Transverse colon (tissue), 4 donors: ENCODE measurements at regions not wholly inside any gene's neighbourhood (a gene's known extent, or its start where the extent isn't known, plus 50 kb on each side); places are given as distances from the start of the nearest gene placed in this dataset.

ENCODE experiments used
- DNase-seq: peaks from one replicate; pipeline ENCODE4 v3.0.0-alpha.2; 2019
- H3K27ac ChIP-seq, 4 donors: fragments of 200-600 bp; sonication (generic); 2 replicates each; pipeline ENCODE4 v1.5.1; 2016 to 2018; ENCODE audit warnings: inconsistent platforms in 4 of 4
- H3K27me3 ChIP-seq: fragments of 200-600 bp; sonication (generic); 2 replicates; pipeline ENCODE4 v1.5.1; 2017; ENCODE audit warnings: inconsistent platforms
- H3K36me3 ChIP-seq, 4 donors: fragments of 200-600 bp; sonication (generic); 2 replicates each; pipeline ENCODE4 v1.5.1; 2017 to 2019; ENCODE audit warnings: inconsistent platforms in 4 of 4
- H3K4me1 ChIP-seq, 4 donors: fragments of 200-600 bp; sonication (generic); 2 replicates each; pipeline ENCODE4 v1.5.1; 2017 to 2020; ENCODE audit warnings: inconsistent platforms in 4 of 4
- H3K4me3 ChIP-seq, 4 donors: fragments of 200-600 bp; sonication (generic); 1 replicate in 1 of 4; 2 replicates in 3 of 4; pipeline versions ENCODE4 v1.5.1 to v1.6.1; 2017 to 2019; ENCODE audit warnings: inconsistent platforms in 4 of 4
- H3K9me3 ChIP-seq, 2 donors: fragments of 200-600 bp; sonication (generic); 2 replicates each; pipeline ENCODE4 v1.5.1; 2017 to 2019; ENCODE audit warnings: inconsistent platforms in 2 of 2
- EP300 ChIP-seq: sonication (generic); formaldehyde crosslinking; IDR thresholded peaks from one replicate; pipeline ENCODE4 v1.6.1; 2017; ENCODE audit warnings: antibody characterized with exemption, low read depth
- POLR2A ChIP-seq: fragments of 450-650 bp; IDR thresholded peaks from one replicate; pipeline ENCODE4 v1.6.1; 2016; ENCODE audit warnings: antibody characterized with exemption, mild to moderate bottlenecking, moderate library complexity
- POLR2AphosphoS5 ChIP-seq, 3 donors: sonication (generic); formaldehyde crosslinking; IDR thresholded peaks; one replicate each; pipeline ENCODE4 v1.6.1; 2016; ENCODE audit warnings: antibody characterized with exemption in 3 of 3
- WGBS, 2 donors: methylation state at CpG; one replicate each; pipeline ENCODE4 v1.1.5; 2018; ENCODE audit warnings: low coverage in 1 of 2; 5-methylcytosine and 5-hydroxymethylcytosine counted together
- in situ Hi-C, 4 donors: fragments of 200-750 bp; cut with MboI; loops; one replicate each; pipeline versions ENCODE4 v1.15.0 to v1.15.1; 2017; ENCODE audit warnings: low sequenced_read_pairs in 3 of 4, low pct_ligation_motif_present in 1 of 4, low pct_unique_long_range_greater_than_20kb in 1 of 4
- intact Hi-C: fragments of 100-400 bp; cut with DNase I; formaldehyde crosslinking; loops from one replicate; pipeline ENCODE4 v1.15.1; 2023; ENCODE audit warnings: low total_unique reads
- TF ChIP-seq, protein P1 (sequence below), 5 experiments: fragments of 200-600 bp in 3 of 5; fragments of 450-650 bp in 2 of 5; sonication (generic) in 3 of 5; IDR thresholded peaks; 1 replicate in 2 of 5; 2 replicates in 3 of 5; pipeline ENCODE4 v1.5.1; 2016 to 2017; ENCODE audit warnings: antibody characterized with exemption in 5 of 5, inconsistent platforms in 3 of 5, mild to moderate bottlenecking in 2 of 5, moderate library complexity in 1 of 5

DNA sequence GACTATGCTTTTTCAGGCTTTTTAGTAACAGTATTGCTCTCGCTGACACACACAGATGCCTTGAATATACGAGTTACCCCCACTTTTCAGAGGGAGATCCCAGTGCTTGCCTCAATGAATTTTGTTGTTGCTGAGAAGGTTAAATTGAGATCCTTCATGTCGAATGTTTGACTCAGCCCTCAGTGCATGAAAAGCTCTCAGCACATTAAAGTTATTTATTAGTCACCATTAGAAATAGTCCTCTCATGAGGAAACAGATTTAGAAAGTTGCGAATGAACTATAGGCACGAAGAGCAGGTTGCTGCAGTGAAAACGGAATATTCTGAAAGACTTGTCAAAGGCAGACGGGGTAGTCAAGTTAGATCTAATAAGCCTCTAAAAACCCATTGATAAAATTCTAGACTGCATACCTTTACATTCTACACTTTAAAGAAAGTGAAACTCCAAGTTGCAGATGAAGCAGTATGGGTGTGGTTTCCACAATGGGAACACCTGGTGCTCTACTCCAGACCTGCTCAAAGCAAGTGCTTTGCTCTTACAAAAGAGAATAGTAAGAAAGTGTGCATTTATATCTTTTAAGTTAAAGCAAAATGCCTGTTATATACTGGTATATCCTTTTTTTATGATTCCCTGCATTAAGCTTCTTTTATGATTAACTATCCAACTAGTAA, 238.1 kb downstream of the MAF start:
- DNase-seq: no peak
- TF ChIP-seq POLR2A (no peak), EP300 (no peak), POLR2AphosphoS5 (IDR thresholded peaks at IDR 0.05) (no peak)
- TF ChIP-seq, protein P1, sequence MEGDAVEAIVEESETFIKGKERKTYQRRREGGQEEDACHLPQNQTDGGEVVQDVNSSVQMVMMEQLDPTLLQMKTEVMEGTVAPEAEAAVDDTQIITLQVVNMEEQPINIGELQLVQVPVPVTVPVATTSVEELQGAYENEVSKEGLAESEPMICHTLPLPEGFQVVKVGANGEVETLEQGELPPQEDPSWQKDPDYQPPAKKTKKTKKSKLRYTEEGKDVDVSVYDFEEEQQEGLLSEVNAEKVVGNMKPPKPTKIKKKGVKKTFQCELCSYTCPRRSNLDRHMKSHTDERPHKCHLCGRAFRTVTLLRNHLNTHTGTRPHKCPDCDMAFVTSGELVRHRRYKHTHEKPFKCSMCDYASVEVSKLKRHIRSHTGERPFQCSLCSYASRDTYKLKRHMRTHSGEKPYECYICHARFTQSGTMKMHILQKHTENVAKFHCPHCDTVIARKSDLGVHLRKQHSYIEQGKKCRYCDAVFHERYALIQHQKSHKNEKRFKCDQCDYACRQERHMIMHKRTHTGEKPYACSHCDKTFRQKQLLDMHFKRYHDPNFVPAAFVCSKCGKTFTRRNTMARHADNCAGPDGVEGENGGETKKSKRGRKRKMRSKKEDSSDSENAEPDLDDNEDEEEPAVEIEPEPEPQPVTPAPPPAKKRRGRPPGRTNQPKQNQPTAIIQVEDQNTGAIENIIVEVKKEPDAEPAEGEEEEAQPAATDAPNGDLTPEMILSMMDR (IDR thresholded peaks at IDR 0.05): no peak
- WGBS, 2 donors: 53 to 73% methylated on average over 6 to 7 of the region's 7 CpGs

DNA sequence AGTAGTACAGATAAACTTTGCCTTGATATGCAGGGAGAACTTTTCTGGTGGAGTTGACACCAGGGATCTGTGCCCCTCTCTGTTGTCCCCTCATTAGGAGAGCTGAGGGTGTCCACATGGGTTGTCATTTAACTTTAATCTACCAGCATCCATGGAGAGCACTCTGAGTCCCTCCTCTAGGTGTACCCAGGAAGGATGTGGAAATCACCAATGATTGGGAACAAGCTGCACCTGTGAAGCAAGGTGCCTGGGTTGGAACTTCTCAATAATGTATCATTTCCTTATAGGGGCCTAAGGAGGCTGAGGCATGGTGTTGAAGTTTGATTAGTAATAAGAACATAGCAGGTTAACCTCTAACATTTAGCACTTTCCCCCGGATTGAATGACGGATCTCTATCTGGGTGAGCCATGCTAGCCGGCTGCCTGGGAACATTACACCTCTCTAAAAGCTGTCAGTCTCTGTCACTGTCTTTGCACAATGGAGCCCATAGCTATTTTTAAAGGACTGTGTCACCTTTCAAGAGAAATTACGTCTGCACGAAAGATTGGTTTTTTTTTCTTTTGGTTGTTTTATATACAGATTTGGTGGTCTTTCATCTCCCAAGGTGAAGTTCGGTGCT, 239.3 kb downstream of the MAF start:
- TF ChIP-seq POLR2A: no peak
- TF ChIP-seq POLR2AphosphoS5 (IDR thresholded peaks at IDR 0.05): no peak
- TF ChIP-seq EP300: no peak
- TF ChIP-seq, protein P1 (IDR thresholded peaks at IDR 0.05): no peak
- 92 to 94% methylated on average over 4 to 6 of the region's 6 CpGs for WGBS, 2 donors
- no peak overlapping the region for H3K4me3 ChIP-seq
- DNase-seq: no peak
- in situ Hi-C loops (no loop called here), intact Hi-C loops (no loop called here)
- H3K9me3 ChIP-seq: no peaks in the 10 kb centered on the region
- no peaks in the 10 kb centered on the region for H3K4me1 ChIP-seq
- H3K27me3 ChIP-seq: no peaks in the 10 kb centered on the region
- no peaks in the 10 kb centered on the region for H3K36me3 ChIP-seq
- H3K27ac ChIP-seq: no peak overlapping the region

More for the DNA sequence above, 238.1 kb downstream of the MAF start:
- intact Hi-C loops: no loop called here
- in situ Hi-C loops: no loop called here
- no peak overlapping the region for H3K4me3 ChIP-seq
- no peaks in the 10 kb centered on the region for H3K27me3 ChIP-seq
- no peaks in the 10 kb centered on the region for H3K4me1 ChIP-seq
- H3K9me3 ChIP-seq: no peaks in the 10 kb centered on the region
- H3K27ac ChIP-seq: no peak overlapping the region
- H3K36me3 ChIP-seq: no peaks in the 10 kb centered on the region

DNA sequence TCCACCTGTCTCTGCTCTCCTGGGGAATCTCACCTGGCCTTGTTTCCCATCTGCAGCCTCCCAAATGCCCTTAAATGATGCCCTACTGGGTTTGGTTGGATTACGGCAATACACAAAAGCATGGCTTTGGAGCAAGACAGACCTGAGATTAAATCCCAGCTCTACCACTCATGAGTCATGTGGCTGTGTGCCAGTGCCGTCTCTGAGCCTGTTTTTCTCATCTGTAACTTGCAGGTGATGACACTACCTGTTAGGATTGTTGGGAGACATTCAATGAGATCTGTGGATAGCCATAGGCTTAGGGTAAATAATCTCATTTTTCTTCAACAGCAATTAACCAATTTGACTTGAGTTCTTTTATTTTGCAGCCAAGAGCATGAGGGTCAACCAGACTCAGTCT, 240.3 kb downstream of the MAF start:
- Histone ChIP-seq H3K4me3 (no peak overlapping the region), H3K36me3 (no peaks in the 10 kb centered on the region), H3K4me1 (no peaks in the 10 kb centered on the region), H3K9me3 (no peaks in the 10 kb centered on the region), H3K27ac (no peak overlapping the region), H3K27me3 (no peaks in the 10 kb centered on the region)
- intact Hi-C loops (no loop called here), in situ Hi-C loops (no loop called here)
- WGBS, 2 donors: 77 to 100% methylated on average over 1 to 2 of the region's 2 CpGs
- no peak for TF ChIP-seq POLR2AphosphoS5 (IDR thresholded peaks at IDR 0.05)
- TF ChIP-seq, protein P1 (IDR thresholded peaks at IDR 0.05): no peak
- TF ChIP-seq POLR2A: no peak
- TF ChIP-seq EP300: no peak
- DNase-seq: no peak

DNA sequence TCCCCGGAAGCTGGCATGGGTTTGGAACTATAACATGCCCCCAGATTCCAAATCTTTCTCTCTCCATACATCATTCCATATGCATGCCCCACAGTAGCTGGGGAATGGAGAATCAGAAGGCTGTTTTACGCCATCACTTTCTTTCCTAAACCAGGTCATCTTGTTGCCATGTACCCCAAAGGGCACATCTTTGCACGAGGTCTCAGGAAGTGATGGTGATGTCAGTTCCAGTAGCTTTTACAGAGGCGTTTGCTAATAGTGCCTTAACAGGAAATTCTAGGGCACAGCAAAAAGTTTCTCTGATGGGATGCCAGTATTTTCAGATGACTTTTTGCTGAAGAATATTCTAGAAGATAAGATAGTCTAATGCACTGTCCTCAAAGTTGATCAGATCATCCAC, 241.5 kb downstream of the MAF start:
- Histone ChIP-seq H3K27me3 (no peaks in the 10 kb centered on the region), H3K4me1 (no peaks in the 10 kb centered on the region), H3K4me3 (no peak overlapping the region), H3K36me3 (no peaks in the 10 kb centered on the region), H3K9me3 (no peaks in the 10 kb centered on the region), H3K27ac (no peak overlapping the region)
- no peak for DNase-seq
- no peak for TF ChIP-seq EP300
- TF ChIP-seq POLR2AphosphoS5 (IDR thresholded peaks at IDR 0.05): no peak
- TF ChIP-seq, protein P1 (IDR thresholded peaks at IDR 0.05): no peak
- TF ChIP-seq POLR2A: no peak
- 20 to 54% methylated on average over 1 to 4 of the region's 4 CpGs for whole genome bisulfite sequencing, 2 donors
- intact Hi-C loops: no loop called here
- in situ Hi-C loops: no loop called here
